ENCODE measurements at regions not wholly inside any gene's neighbourhood (a gene's known extent, or its start where the extent isn't known, plus 50 kb on each side); places are given as distances from the start of the nearest gene placed in this dataset.

GRCh38 chr11:123268156-123268555 lies 73.1 kb upstream of the CLMP start:
- no peak overlapping the region for H3K4me3 Mint-ChIP-seq
- no peaks in the 10 kb centered on the region for H3K4me1 Mint-ChIP-seq (ENCODE audit: low read depth)
- H3K9me3 Mint-ChIP-seq, result no peaks in the 10 kb centered on the region
- no peaks in the 10 kb centered on the region for H3K36me3 Mint-ChIP-seq (ENCODE audit: insufficient read depth)
- peaks cover 5% of the 10 kb centered on the region for H3K27me3 Mint-ChIP-seq (ENCODE audit: low read depth)
- DNase-seq (no peak), ATAC-seq (no peak)

- Mint-ChIP-seq H3K9me3 (no peaks in the 10 kb centered on the region), H3K4me3 (no peak overlapping the region), H3K36me3 (ENCODE audit: insufficient read depth) (no peaks in the 10 kb centered on the region), H3K4me1 (ENCODE audit: low read depth) (peaks cover 6% of the 10 kb centered on the region), H3K27me3 (ENCODE audit: low read depth) (peaks cover 18% of the 10 kb centered on the region)
- DNase-seq (no peak), ATAC-seq (no peak)
Observed at GRCh38 chr11:123265951-123266350, 70.9 kb upstream of the CLMP start.

GRCh38 chr11:123264431-123264780 lies 69.4 kb upstream of the CLMP start:
- ATAC-seq, result no peak
- Mint-ChIP-seq H3K4me1 (ENCODE audit: low read depth) (peaks cover 6% of the 10 kb centered on the region), H3K9me3 (no peaks in the 10 kb centered on the region), H3K36me3 (ENCODE audit: insufficient read depth) (no peaks in the 10 kb centered on the region), H3K27me3 (ENCODE audit: low read depth) (peaks cover 18% of the 10 kb centered on the region), H3K4me3 (no peak overlapping the region)
- DNase-seq, result no peak

- DNase-seq (peak; percentile 55), ATAC-seq (peak; percentile 62 to 65)
- Mint-ChIP-seq H3K4me1 (ENCODE audit: low read depth) (peaks cover 6% of the 10 kb centered on the region), H3K27me3 (ENCODE audit: low read depth) (peaks cover 18% of the 10 kb centered on the region), H3K9me3 (peaks cover 5% of the 10 kb centered on the region), H3K4me3 (peak overlapping the region; percentile 31), H3K36me3 (ENCODE audit: insufficient read depth) (no peaks in the 10 kb centered on the region)
Observed at GRCh38 chr11:123261345-123262106, 66.5 kb upstream of the CLMP start.

- H3K4me3 Mint-ChIP-seq, result no peak overlapping the region
- peaks cover 5% of the 10 kb centered on the region for H3K9me3 Mint-ChIP-seq
- no peaks in the 10 kb centered on the region for H3K36me3 Mint-ChIP-seq (ENCODE audit: insufficient read depth)
- peaks cover 6% of the 10 kb centered on the region for H3K4me1 Mint-ChIP-seq (ENCODE audit: low read depth)
- ATAC-seq (no peak), DNase-seq (no peak)
- H3K27me3 Mint-ChIP-seq (ENCODE audit: low read depth), result peaks cover 25% of the 10 kb centered on the region
Observed at GRCh38 chr11:123260511-123261211, 65.6 kb upstream of the CLMP start.

- Mint-ChIP-seq H3K4me3 (no peak overlapping the region), H3K27me3 (ENCODE audit: low read depth) (peaks cover 24% of the 10 kb centered on the region), H3K36me3 (ENCODE audit: insufficient read depth) (no peaks in the 10 kb centered on the region), H3K4me1 (ENCODE audit: low read depth) (peaks cover 6% of the 10 kb centered on the region), H3K9me3 (peaks cover 5% of the 10 kb centered on the region)
- ATAC-seq, result no peak
- no peak for DNase-seq
Observed at GRCh38 chr11:123258877-123259276, 63.8 kb upstream of the CLMP start.

GRCh38 chr11:123257370-123257769 lies 62.3 kb upstream of the CLMP start:
- H3K4me1 Mint-ChIP-seq (ENCODE audit: low read depth), result peaks cover 6% of the 10 kb centered on the region
- no peak overlapping the region for H3K4me3 Mint-ChIP-seq
- H3K36me3 Mint-ChIP-seq (ENCODE audit: insufficient read depth), result no peaks in the 10 kb centered on the region
- H3K27me3 Mint-ChIP-seq (ENCODE audit: low read depth), result peaks cover 17% of the 10 kb centered on the region
- ATAC-seq, result no peak
- DNase-seq, result no peak
- H3K9me3 Mint-ChIP-seq, result peaks cover 5% of the 10 kb centered on the region

- Mint-ChIP-seq H3K9me3 (peaks cover 5% of the 10 kb centered on the region), H3K36me3 (ENCODE audit: insufficient read depth) (no peaks in the 10 kb centered on the region), H3K4me3 (no peak overlapping the region), H3K27me3 (ENCODE audit: low read depth) (peaks cover 11% of the 10 kb centered on the region), H3K4me1 (ENCODE audit: low read depth) (no peaks in the 10 kb centered on the region)
- no peak for ATAC-seq
- no peak for DNase-seq
Observed at GRCh38 chr11:123255909-123256308, 60.9 kb upstream of the CLMP start.

- H3K9me3 Mint-ChIP-seq, result peaks cover 5% of the 10 kb centered on the region
- H3K27me3 Mint-ChIP-seq (ENCODE audit: low read depth), result peaks cover 11% of the 10 kb centered on the region
- no peaks in the 10 kb centered on the region for H3K36me3 Mint-ChIP-seq (ENCODE audit: insufficient read depth)
- ATAC-seq (no peak), DNase-seq (no peak)
- no peaks in the 10 kb centered on the region for H3K4me1 Mint-ChIP-seq (ENCODE audit: low read depth)
- H3K4me3 Mint-ChIP-seq, result no peak overlapping the region
Observed at GRCh38 chr11:123254357-123254756, 59.3 kb upstream of the CLMP start.

GRCh38 chr11:123253911-123254310 lies 58.9 kb upstream of the CLMP start:
- Mint-ChIP-seq H3K4me1 (ENCODE audit: low read depth) (no peaks in the 10 kb centered on the region), H3K27me3 (ENCODE audit: low read depth) (peaks cover 11% of the 10 kb centered on the region), H3K4me3 (no peak overlapping the region), H3K9me3 (peaks cover 5% of the 10 kb centered on the region), H3K36me3 (ENCODE audit: insufficient read depth) (no peaks in the 10 kb centered on the region)
- ATAC-seq (no peak), DNase-seq (no peak)

- Mint-ChIP-seq H3K36me3 (ENCODE audit: insufficient read depth) (no peaks in the 10 kb centered on the region), H3K4me1 (ENCODE audit: low read depth) (no peaks in the 10 kb centered on the region), H3K4me3 (no peak overlapping the region), H3K27me3 (ENCODE audit: low read depth) (peaks cover 14% of the 10 kb centered on the region), H3K9me3 (no peaks in the 10 kb centered on the region)
- DNase-seq (no peak), ATAC-seq (no peak)
Observed at GRCh38 chr11:123253223-123253622, 58.2 kb upstream of the CLMP start.

GRCh38 chr11:123251657-123252344 lies 56.8 kb upstream of the CLMP start:
- Mint-ChIP-seq H3K9me3 (no peaks in the 10 kb centered on the region), H3K4me1 (ENCODE audit: low read depth) (no peaks in the 10 kb centered on the region), H3K4me3 (no peak overlapping the region), H3K36me3 (ENCODE audit: insufficient read depth) (no peaks in the 10 kb centered on the region), H3K27me3 (ENCODE audit: low read depth) (peaks cover 14% of the 10 kb centered on the region)
- DNase-seq, result no peak
- ATAC-seq, result no peak

- Mint-ChIP-seq H3K36me3 (ENCODE audit: insufficient read depth) (no peaks in the 10 kb centered on the region), H3K9me3 (no peaks in the 10 kb centered on the region), H3K4me1 (ENCODE audit: low read depth) (no peaks in the 10 kb centered on the region), H3K27me3 (ENCODE audit: low read depth) (peaks cover 10% of the 10 kb centered on the region), H3K4me3 (no peak overlapping the region)
- no peak for ATAC-seq
- DNase-seq, result no peak
Observed at GRCh38 chr11:123250892-123251656, 56.0 kb upstream of the CLMP start.

GRCh38 chr11:123249354-123249753 lies 54.3 kb upstream of the CLMP start:
- Mint-ChIP-seq H3K36me3 (ENCODE audit: insufficient read depth) (no peaks in the 10 kb centered on the region), H3K4me1 (ENCODE audit: low read depth) (no peaks in the 10 kb centered on the region), H3K27me3 (ENCODE audit: low read depth) (peaks cover 5% of the 10 kb centered on the region), H3K9me3 (no peaks in the 10 kb centered on the region), H3K4me3 (no peak overlapping the region)
- DNase-seq (no peak), ATAC-seq (no peak)

Data from activated T-cell treated with anti-CD3 and anti-CD28 coated beads, Interleukin-2, amount 50 U/mL, for 4 hours (primary cell).